ENCODE measurements at regions not wholly inside any gene's neighbourhood (a gene's known extent, or its start where the extent isn't known, plus 50 kb on each side); places are given as distances from the start of the nearest gene placed in this dataset.

DNA sequence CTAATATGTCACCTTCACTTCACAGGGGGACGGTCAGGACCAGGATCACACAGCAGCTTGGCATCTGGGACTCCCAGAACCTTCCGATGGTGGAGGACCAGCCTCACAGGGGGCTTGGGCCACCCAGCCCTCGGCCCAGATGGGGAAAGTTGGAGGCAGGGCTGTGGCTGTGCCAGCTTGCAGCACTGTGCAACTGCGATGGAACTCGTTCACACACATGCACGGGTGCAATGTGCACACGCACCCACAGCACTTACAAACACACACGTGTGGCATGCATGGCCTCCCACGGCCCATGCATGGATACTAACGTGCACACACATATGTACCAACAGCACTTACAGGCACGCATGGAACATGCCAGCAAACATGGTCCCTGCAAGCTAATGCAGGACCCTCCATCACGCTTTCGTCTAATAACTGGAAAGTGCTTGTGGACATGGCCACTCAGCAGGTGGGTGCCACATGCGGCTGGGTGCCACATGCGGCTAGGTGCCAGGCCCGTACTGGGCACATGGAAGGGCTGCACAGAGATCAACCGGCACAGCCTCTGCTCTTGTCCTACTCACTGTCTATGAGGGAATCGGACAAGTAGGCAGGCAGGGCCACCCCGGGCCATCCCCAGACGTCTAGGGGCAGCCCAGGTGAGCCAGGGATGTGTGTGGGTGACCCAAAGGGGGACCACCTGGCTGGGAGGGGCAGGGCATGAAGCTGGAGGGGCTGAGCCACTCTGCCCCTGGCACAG lies 63.2 kb downstream of the ADRA2C start:
- TF ChIP-seq, protein P1, sequence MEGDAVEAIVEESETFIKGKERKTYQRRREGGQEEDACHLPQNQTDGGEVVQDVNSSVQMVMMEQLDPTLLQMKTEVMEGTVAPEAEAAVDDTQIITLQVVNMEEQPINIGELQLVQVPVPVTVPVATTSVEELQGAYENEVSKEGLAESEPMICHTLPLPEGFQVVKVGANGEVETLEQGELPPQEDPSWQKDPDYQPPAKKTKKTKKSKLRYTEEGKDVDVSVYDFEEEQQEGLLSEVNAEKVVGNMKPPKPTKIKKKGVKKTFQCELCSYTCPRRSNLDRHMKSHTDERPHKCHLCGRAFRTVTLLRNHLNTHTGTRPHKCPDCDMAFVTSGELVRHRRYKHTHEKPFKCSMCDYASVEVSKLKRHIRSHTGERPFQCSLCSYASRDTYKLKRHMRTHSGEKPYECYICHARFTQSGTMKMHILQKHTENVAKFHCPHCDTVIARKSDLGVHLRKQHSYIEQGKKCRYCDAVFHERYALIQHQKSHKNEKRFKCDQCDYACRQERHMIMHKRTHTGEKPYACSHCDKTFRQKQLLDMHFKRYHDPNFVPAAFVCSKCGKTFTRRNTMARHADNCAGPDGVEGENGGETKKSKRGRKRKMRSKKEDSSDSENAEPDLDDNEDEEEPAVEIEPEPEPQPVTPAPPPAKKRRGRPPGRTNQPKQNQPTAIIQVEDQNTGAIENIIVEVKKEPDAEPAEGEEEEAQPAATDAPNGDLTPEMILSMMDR (IDR thresholded peaks at IDR 0.05; ENCODE audit: insufficient read depth, low read depth, low read length): no peak
- no peak for DNase-seq (ENCODE audit: low read depth)
- H3K36me3 ChIP-seq (ENCODE audit: control insufficient read depth, insufficient read depth, low read length): no peaks in the 10 kb centered on the region
- no peak overlapping the region for H3K4me3 ChIP-seq (ENCODE audit: low read depth, low read length)
- peaks cover 1% of the 10 kb centered on the region; the same call in 1 of the 2 replicates for H3K27me3 ChIP-seq (ENCODE audit: control insufficient read depth, insufficient read depth, low read length)
- ChIA-PET CTCF (no interaction called here), POLR2A (no interaction called here)

DNA sequence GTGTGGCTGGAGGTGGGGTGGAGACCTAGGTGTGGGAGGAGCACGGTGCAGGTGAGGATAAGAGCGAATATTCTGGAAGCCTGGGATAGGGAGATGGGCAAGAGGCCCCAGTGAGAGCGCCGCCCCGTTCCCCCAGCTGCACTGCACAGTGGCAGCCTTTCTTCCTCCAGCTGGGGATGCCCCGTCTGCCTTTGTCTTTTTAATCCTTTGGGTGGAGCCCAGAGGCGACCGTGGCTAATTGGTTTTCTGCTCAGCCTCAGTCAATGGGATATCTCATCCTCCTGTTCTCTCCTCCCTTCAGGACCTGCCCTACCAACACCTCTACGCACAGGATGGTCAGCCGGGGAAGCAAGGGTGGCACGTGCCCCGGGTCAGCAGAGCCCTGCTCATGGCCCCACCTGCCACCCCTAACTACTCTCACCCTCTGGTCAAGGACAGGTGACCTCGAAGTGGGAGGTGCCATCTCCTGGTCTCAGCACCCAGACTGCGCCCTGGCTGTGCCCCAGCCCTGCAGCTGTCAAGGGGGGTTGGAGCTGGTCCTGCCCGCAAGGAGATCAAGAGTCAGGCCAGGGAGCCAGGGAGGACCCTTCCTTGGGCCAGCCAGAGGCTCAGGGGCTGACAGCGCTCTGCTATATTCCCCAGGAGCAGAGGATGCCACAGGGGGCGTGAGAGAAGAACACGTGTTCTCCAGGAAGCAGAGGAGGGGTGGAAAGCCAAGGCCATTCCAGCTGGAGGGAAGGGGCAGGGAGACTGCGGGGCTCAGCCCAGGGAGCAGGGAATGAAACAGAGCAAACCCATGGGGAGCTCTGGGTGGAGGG lies 64.0 kb downstream of the ADRA2C start:
- POLR2A ChIA-PET: no interaction called here
- H3K4me3 ChIP-seq (ENCODE audit: low read depth, low read length): no peak overlapping the region
- no peaks in the 10 kb centered on the region for H3K36me3 ChIP-seq (ENCODE audit: control insufficient read depth, insufficient read depth, low read length)
- no peak for DNase-seq (ENCODE audit: low read depth)
- CTCF ChIA-PET: no interaction called here
- H3K27me3 ChIP-seq (ENCODE audit: control insufficient read depth, insufficient read depth, low read length): peaks cover 1% of the 10 kb centered on the region
- TF ChIP-seq, protein P1 (IDR thresholded peaks at IDR 0.05; ENCODE audit: insufficient read depth, low read depth, low read length): no peak

DNA sequence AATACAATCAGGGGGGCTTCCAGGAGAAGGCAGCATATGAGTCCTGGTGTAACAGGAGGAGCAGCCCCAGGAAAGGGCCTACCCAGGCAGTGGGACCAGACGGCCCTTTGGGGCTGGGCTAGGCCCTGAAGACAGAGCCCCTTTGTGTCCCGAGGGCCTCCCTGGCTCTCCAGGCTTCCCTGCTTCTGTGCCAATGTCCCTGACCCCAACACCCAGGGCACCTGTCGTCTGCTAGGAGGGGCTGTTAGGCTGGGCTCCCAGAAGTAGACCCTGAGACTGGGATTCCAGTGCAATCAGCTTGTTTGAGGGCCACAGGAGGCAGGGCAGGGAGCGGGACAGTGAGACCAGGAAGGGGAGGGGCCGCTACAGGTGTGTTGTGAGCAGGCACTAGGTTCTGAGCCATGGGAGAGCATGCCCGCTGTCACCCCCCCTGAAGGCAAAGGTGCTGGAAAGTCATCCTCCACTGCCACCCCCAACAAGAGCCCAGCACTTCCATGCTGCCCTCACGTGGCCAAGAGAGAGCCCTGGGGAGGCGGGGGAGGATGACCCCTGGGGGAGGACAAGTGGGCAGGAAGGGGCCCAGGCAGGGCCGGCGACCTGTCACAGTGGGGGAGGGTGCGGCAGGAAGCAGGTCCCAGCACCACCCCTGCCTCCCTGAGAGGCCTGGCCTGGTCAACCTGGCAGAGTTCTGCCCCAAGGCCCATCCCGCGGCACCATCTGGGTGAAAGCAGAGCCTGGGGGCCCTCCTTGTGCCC lies 64.8 kb downstream of the ADRA2C start:
- H3K4me3 ChIP-seq (ENCODE audit: low read depth, low read length): no peak overlapping the region
- CTCF ChIA-PET: no interaction called here
- TF ChIP-seq, protein P1 (IDR thresholded peaks at IDR 0.05; ENCODE audit: insufficient read depth, low read depth, low read length): no peak
- no peak for DNase-seq (ENCODE audit: low read depth)
- H3K27me3 ChIP-seq (ENCODE audit: control insufficient read depth, insufficient read depth, low read length): peaks cover 4% of the 10 kb centered on the region
- POLR2A ChIA-PET: no interaction called here
- no peaks in the 10 kb centered on the region for H3K36me3 ChIP-seq (ENCODE audit: control insufficient read depth, insufficient read depth, low read length)

DNA sequence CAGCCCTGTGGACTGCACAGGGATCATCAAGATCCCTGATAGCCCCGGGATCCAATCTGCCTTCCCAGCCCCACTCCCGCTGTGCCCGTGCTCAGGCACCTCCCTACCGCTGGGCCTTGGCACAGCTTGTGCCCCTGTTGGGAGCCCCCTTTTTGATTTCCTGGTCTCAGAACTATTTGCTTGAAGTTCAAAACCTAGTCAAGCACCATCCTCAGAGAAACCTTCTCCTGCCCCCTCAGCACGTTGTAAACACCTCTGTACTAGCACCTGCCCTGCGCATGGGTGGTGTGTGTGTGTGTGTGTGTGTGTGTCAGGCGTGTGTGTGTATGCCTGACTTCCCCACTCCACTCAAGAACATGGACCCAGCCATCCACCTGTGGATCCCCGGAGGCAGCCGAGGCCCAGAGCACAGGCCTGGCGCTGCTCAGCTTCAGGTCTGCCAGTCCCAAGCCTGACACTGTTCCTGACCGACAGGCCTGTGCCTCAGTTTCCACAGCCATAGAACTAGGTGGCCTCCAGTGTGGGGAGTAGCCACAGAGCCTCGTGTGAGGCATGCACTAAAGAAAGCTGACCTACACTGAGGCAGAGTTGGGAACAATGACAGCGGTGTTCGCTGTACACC lies 65.5 kb downstream of the ADRA2C start:
- POLR2A ChIA-PET: no interaction called here
- CTCF ChIA-PET: no interaction called here
- Histone ChIP-seq H3K36me3 (ENCODE audit: control insufficient read depth, insufficient read depth, low read length) (no peaks in the 10 kb centered on the region), H3K4me3 (ENCODE audit: low read depth, low read length) (no peak overlapping the region), H3K27me3 (ENCODE audit: control insufficient read depth, insufficient read depth, low read length) (peaks cover 6% of the 10 kb centered on the region)
- DNase-seq (ENCODE audit: low read depth): no peak
- TF ChIP-seq, protein P1 (IDR thresholded peaks at IDR 0.05; ENCODE audit: insufficient read depth, low read depth, low read length): no peak
